HEK293 (cell line): ENCODE measurements at regions not wholly inside any gene's neighbourhood (a gene's known extent, or its start where the extent isn't known, plus 50 kb on each side); places are given as distances from the start of the nearest gene placed in this dataset.

ENCODE experiments used
- CTCF ChIA-PET: fragments of 350-600 bp; formaldehyde crosslinking; extraction: SDS; loops from one replicate; lab custom pipeline; 2021; ENCODE audit warnings: antibody characterized with exemption; lab: Yijun Ruan, JAX
- POLR2A ChIA-PET: fragments of 300-600 bp; formaldehyde crosslinking; extraction: SDS; loops from one replicate; lab custom pipeline; 2020; ENCODE audit warnings: antibody characterized with exemption, inconsistent platforms; lab: Yijun Ruan, JAX
- H3K27ac ChIP-seq: fragments of 200-500 bp; sonication (Bioruptor generic); 2 replicates; pipeline ENCODE4 v1.5.1; 2014; ENCODE audit warnings: low read depth, low read length, control low read depth, inconsistent platforms; ENCODE audit errors: extremely low read depth
- H3K36me3 ChIP-seq, 2 experiments: fragments of 200-500 bp in 1 of 2; sonication (Bioruptor generic) in 1 of 2; 1 replicate in 1 of 2; 2 replicates in 1 of 2; pipeline ENCODE4 v1.5.1; 2014 to 2017; ENCODE audit warnings: inconsistent platforms in 2 of 2, low read length in 2 of 2; ENCODE audit not compliant: control insufficient read depth in 2 of 2, insufficient read depth in 1 of 2
- H3K4me1 ChIP-seq: fragments of 200-500 bp; sonication (Bioruptor generic); 2 replicates; pipeline ENCODE4 v1.5.1; 2014; ENCODE audit warnings: mild to moderate bottlenecking, low read length, inconsistent platforms; ENCODE audit not compliant: control insufficient read depth, insufficient read depth
- H3K4me3 ChIP-seq: 2 replicates; pipeline ENCODE4 v1.5.1; 2011; ENCODE audit warnings: low read depth, mild to moderate bottlenecking, control low read depth, low read length, moderate library complexity
- H3K9me3 ChIP-seq: fragments of 200-500 bp; sonication (Bioruptor generic); 2 replicates; pipeline ENCODE4 v1.5.1; 2014; ENCODE audit warnings: low read depth, low read length, inconsistent platforms; ENCODE audit not compliant: control insufficient read depth, insufficient read depth
- KLF17 ChIP-seq: fragments of 450-650 bp; formaldehyde crosslinking; IDR thresholded peaks from 2 replicates; pipeline ENCODE4 v1.5.1; 2016; ENCODE audit warnings: missing biosample characterization, missing genetic modification characterization
- MEIS1 ChIP-seq: sonication (generic); formaldehyde crosslinking; IDR thresholded peaks from 2 replicates; pipeline ENCODE4 v1.8.1; 2022; ENCODE audit warnings: missing genetic modification reagents, mild to moderate bottlenecking, borderline replicate concordance
- MYNN ChIP-seq: fragments of 450-650 bp; formaldehyde crosslinking; IDR thresholded peaks from 2 replicates; pipeline ENCODE4 v1.5.1; 2016; ENCODE audit warnings: missing biosample characterization, missing genetic modification characterization, borderline replicate concordance
- OVOL3 ChIP-seq: fragments of 450-650 bp; formaldehyde crosslinking; IDR thresholded peaks from 2 replicates; pipeline ENCODE4 v1.5.1; 2016; ENCODE audit warnings: missing biosample characterization, missing genetic modification characterization
- PATZ1 ChIP-seq: fragments of 450-650 bp; formaldehyde crosslinking; IDR thresholded peaks from 2 replicates; pipeline ENCODE4 v1.5.1; 2016; ENCODE audit warnings: missing biosample characterization, missing genetic modification characterization
- PRDM2 ChIP-seq: fragments of 450-650 bp; formaldehyde crosslinking; IDR thresholded peaks from 2 replicates; pipeline ENCODE4 v1.5.1; 2016; ENCODE audit warnings: missing biosample characterization, missing genetic modification characterization, borderline replicate concordance
- SETDB1 ChIP-seq: IDR thresholded peaks from one replicate; pipeline ENCODE4 v1.6.1; 2017; ENCODE audit warnings: mild to moderate bottlenecking, low read length, moderate library complexity, mixed read lengths; ENCODE audit not compliant: insufficient read length
- SP7 ChIP-seq: fragments of 450-650 bp; formaldehyde crosslinking; IDR thresholded peaks from 2 replicates; pipeline ENCODE4 v1.5.1; 2016; ENCODE audit warnings: missing biosample characterization, missing genetic modification characterization
- ZBTB26 ChIP-seq: fragments of 450-650 bp; formaldehyde crosslinking; optimal IDR thresholded peaks from 2 replicates; pipeline ENCODE3; 2016; ENCODE audit warnings: missing biosample characterization, mild to moderate bottlenecking, missing genetic modification characterization
- ZFHX2 ChIP-seq: fragments of 450-650 bp; formaldehyde crosslinking; conservative IDR thresholded peaks from 2 replicates; pipeline ENCODE4 v1.5.1; 2016; ENCODE audit warnings: missing biosample characterization, missing genetic modification characterization
- ZNF112 ChIP-seq: fragments of 450-650 bp; formaldehyde crosslinking; IDR thresholded peaks from 2 replicates; pipeline ENCODE4 v1.5.0; 2017; ENCODE audit warnings: missing biosample characterization, missing genetic modification characterization
- ZNF138 ChIP-seq: fragments of 450-650 bp; formaldehyde crosslinking; IDR thresholded peaks from 2 replicates; pipeline ENCODE4 v1.5.1; 2016; ENCODE audit warnings: missing biosample characterization, missing genetic modification characterization, borderline replicate concordance
- ZNF175 ChIP-seq: fragments of 450-650 bp; formaldehyde crosslinking; IDR thresholded peaks from 2 replicates; pipeline ENCODE4 v1.5.1; 2016; ENCODE audit warnings: missing biosample characterization, missing genetic modification characterization
- ZNF18 ChIP-seq: fragments of 450-650 bp; formaldehyde crosslinking; IDR thresholded peaks from 2 replicates; pipeline ENCODE4 v1.5.1; 2016; ENCODE audit warnings: missing biosample characterization, missing genetic modification characterization
- ZNF394 ChIP-seq: fragments of 450-650 bp; formaldehyde crosslinking; IDR thresholded peaks from 2 replicates; pipeline ENCODE4 v1.5.1; 2016; ENCODE audit warnings: missing biosample characterization, missing genetic modification characterization, mild to moderate bottlenecking, moderate library complexity, borderline replicate concordance
- ZNF404 ChIP-seq: fragments of 450-650 bp; formaldehyde crosslinking; IDR thresholded peaks from 2 replicates; pipeline ENCODE4 v1.5.1; 2017; ENCODE audit warnings: missing biosample characterization, missing genetic modification characterization
- ZNF416 ChIP-seq: fragments of 450-650 bp; formaldehyde crosslinking; IDR thresholded peaks from 2 replicates; pipeline ENCODE4 v1.5.1; 2016; ENCODE audit warnings: missing biosample characterization, missing genetic modification characterization
- ZNF510 ChIP-seq: fragments of 450-650 bp; formaldehyde crosslinking; IDR thresholded peaks from 2 replicates; pipeline ENCODE4 v1.5.1; 2018; ENCODE audit warnings: mild to moderate bottlenecking, missing genetic modification characterization, missing biosample characterization; ENCODE audit not compliant: insufficient replicate concordance
- ZNF561 ChIP-seq: fragments of 450-650 bp; IDR thresholded peaks from 2 replicates; pipeline ENCODE4 v1.5.1; 2018; ENCODE audit warnings: missing biosample characterization, missing genetic modification characterization, borderline replicate concordance
- ZNF580 ChIP-seq: fragments of 450-650 bp; formaldehyde crosslinking; IDR thresholded peaks from 2 replicates; pipeline ENCODE4 v1.5.1; 2016; ENCODE audit warnings: missing biosample characterization, missing genetic modification characterization
- ZNF658 ChIP-seq: fragments of 450-650 bp; formaldehyde crosslinking; IDR thresholded peaks from 2 replicates; pipeline ENCODE4; 2016; ENCODE audit warnings: missing biosample characterization, missing genetic modification characterization

GRCh38 chr18:79608535-79608934 is 71.1 kb upstream of the CTDP1 start:
- no peaks in the 10 kb centered on the region for H3K4me1 ChIP-seq
- H3K4me3 ChIP-seq = no peak overlapping the region
- ChIA-PET CTCF (interaction anchor here (1.1 kb wide), 1 partner anchor 218 kb away, joined by 3 read pairs; no protein-coding TSS in a partner anchor), POLR2A (no interaction called here)
- H3K27ac ChIP-seq = no peak overlapping the region
- TF ChIP-seq ZBTB26 (no peak), OVOL3 (tag by site-specific recombination) (no peak), ZNF18 (tag by site-specific recombination) (no peak), ZNF112 (no peak), ZNF404 (tag by site-specific recombination) (no peak), ZFHX2 (tag by site-specific recombination) (no peak), KLF17 (tag by site-specific recombination) (no peak), ZNF561 (tag by site-specific recombination) (no peak), ZNF138 (no peak), ZNF580 (tag by site-specific recombination) (no peak), MEIS1 (no peak), ZNF416 (tag by site-specific recombination) (no peak), SP7 (tag by site-specific recombination) (no peak), SETDB1 (no peak), ZNF658 (tag by site-specific recombination) (no peak), PATZ1 (no peak), ZNF510 (no peak)
- no peaks in the 10 kb centered on the region for H3K9me3 ChIP-seq
- H3K36me3 ChIP-seq = no peaks in the 10 kb centered on the region

- H3K27ac ChIP-seq = no peak overlapping the region
- no peaks in the 10 kb centered on the region for H3K36me3 ChIP-seq
- no peak overlapping the region for H3K4me3 ChIP-seq
- no peaks in the 10 kb centered on the region for H3K9me3 ChIP-seq
- POLR2A ChIA-PET = interaction anchor here (0.6 kb wide), 1 partner anchor 7 kb away, joined by 6 read pairs; no protein-coding TSS in a partner anchor
- no peaks in the 10 kb centered on the region for H3K4me1 ChIP-seq
- CTCF ChIA-PET = interaction anchor here (1.1 kb wide), 1 partner anchor 219 kb away, joined by 3 read pairs; no protein-coding TSS in a partner anchor
- TF ChIP-seq ZNF394 (tag by site-specific recombination) = no peak
- TF ChIP-seq PRDM2 (tag by site-specific recombination) = no peak
- no peak for TF ChIP-seq MYNN
- no peak for TF ChIP-seq ZNF175 (tag by site-specific recombination)
These were observed 70.6 kb upstream of the CTDP1 start for GRCh38 chr18:79608999-79609461.
